GM19324 (cell line): ENCODE measurements at regions not wholly inside any gene's neighbourhood (a gene's known extent, or its start where the extent isn't known, plus 50 kb on each side); places are given as distances from the start of the nearest gene placed in this dataset.

ENCODE experiments used
- ATAC-seq: cut with Tn5 transposase; IDR thresholded peaks from one replicate; pipeline ENCODE4 v1.9.1; 2021; ENCODE audit warnings: mild to moderate bottlenecking, moderate library complexity; ENCODE audit not compliant: unreplicated experiment, low FRiP score

GRCh38 chr11:59302991-59303390, 55.7 kb upstream of the OR5AN1 start:
- ATAC-seq, result no peak

- ATAC-seq, result no peak
Measured at GRCh38 chr11:59295435-59295834, 63.3 kb upstream of the OR5AN1 start.

GRCh38 chr11:59292611-59293010, 66.1 kb upstream of the OR5AN1 start:
- no peak for ATAC-seq

- no peak for ATAC-seq
Measured at GRCh38 chr11:59291228-59291627, 67.5 kb upstream of the OR5AN1 start.

GRCh38 chr11:59289356-59290181, 69.1 kb upstream of the OR5AN1 start:
- no peak for ATAC-seq

GRCh38 chr11:59285716-59286260, 72.9 kb upstream of the OR5AN1 start:
- no peak for ATAC-seq

- no peak for ATAC-seq
Measured at GRCh38 chr11:59284773-59285129, 72.0 kb upstream of the MPEG1 start.

GRCh38 chr11:59283825-59284772, 71.4 kb upstream of the MPEG1 start:
- peak; percentile 67 for ATAC-seq

GRCh38 chr11:59283311-59283710, 70.6 kb upstream of the MPEG1 start:
- ATAC-seq, result no peak

- ATAC-seq, result no peak
Measured at GRCh38 chr11:59281177-59281576, 68.5 kb upstream of the MPEG1 start.

GRCh38 chr11:59273373-59273841, 60.7 kb upstream of the MPEG1 start:
- peak; percentile 82 for ATAC-seq

GRCh38 chr11:59272771-59273372, 60.1 kb upstream of the MPEG1 start:
- peak; percentile 6 for ATAC-seq

- ATAC-seq, result no peak
Measured at GRCh38 chr11:59271811-59272327, 59.1 kb upstream of the MPEG1 start.

- no peak for ATAC-seq
Measured at GRCh38 chr11:59271247-59271755, 58.6 kb upstream of the MPEG1 start.

GRCh38 chr11:59267736-59268475, 55.2 kb upstream of the MPEG1 start:
- no peak for ATAC-seq

- ATAC-seq, result no peak
Measured at GRCh38 chr11:59267196-59267595, 54.5 kb upstream of the MPEG1 start.

GRCh38 chr11:59266491-59266890, 53.8 kb upstream of the MPEG1 start:
- ATAC-seq, result no peak

GRCh38 chr11:59265735-59266134, 53.0 kb upstream of the MPEG1 start:
- no peak for ATAC-seq

- no peak for ATAC-seq
Measured at GRCh38 chr11:59264736-59265135, 52.0 kb upstream of the MPEG1 start.
